ENCODE measurements at regions not wholly inside any gene's neighbourhood (a gene's known extent, or its start where the extent isn't known, plus 50 kb on each side); places are given as distances from the start of the nearest gene placed in this dataset.

- TF ChIP-seq, protein P1, sequence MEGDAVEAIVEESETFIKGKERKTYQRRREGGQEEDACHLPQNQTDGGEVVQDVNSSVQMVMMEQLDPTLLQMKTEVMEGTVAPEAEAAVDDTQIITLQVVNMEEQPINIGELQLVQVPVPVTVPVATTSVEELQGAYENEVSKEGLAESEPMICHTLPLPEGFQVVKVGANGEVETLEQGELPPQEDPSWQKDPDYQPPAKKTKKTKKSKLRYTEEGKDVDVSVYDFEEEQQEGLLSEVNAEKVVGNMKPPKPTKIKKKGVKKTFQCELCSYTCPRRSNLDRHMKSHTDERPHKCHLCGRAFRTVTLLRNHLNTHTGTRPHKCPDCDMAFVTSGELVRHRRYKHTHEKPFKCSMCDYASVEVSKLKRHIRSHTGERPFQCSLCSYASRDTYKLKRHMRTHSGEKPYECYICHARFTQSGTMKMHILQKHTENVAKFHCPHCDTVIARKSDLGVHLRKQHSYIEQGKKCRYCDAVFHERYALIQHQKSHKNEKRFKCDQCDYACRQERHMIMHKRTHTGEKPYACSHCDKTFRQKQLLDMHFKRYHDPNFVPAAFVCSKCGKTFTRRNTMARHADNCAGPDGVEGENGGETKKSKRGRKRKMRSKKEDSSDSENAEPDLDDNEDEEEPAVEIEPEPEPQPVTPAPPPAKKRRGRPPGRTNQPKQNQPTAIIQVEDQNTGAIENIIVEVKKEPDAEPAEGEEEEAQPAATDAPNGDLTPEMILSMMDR (IDR thresholded peaks at IDR 0.05 in 8 of 11, conservative IDR thresholded peaks at IDR 0.05 in 3 of 11) = no peak
- TF ChIP-seq POLR2A (IDR thresholded peaks at IDR 0.05) (no peak), POLR2AphosphoS5 (IDR thresholded peaks at IDR 0.05) (no peak)
These were observed 696.9 kb upstream of the GYPC start for GRCh38 chr2:125959047-125959446.

Measured in spleen (tissue), 7 donors.